ENCODE measurements at regions not wholly inside any gene's neighbourhood (a gene's known extent, or its start where the extent isn't known, plus 50 kb on each side); places are given as distances from the start of the nearest gene placed in this dataset.

DNA sequence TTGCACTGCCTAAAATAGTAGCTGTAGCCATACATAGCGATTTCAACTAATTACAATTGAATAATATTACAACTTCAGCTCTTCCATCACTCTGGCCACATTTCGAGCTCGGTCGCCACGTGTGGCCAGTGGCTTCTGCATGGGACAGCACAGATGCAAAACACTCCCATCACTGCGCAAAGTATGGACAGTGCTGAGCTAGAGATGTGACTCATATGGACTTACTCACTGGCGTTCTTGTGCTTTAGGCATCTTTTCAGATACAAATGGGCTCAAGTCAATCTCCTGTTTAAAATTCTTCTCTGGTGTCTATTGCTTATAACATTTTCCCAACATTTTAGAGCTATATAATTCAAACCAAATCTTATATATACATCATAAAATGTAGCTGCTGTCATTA lies 222.7 kb downstream of the ELAVL2 start:
- H3K4me2 ChIP-seq (ENCODE audit: low read depth, low read length, poor library complexity, severe bottlenecking) = no peak overlapping the region
- H3K4me3 ChIP-seq (ENCODE audit: insufficient read depth, low read length, poor library complexity, severe bottlenecking) = no peak overlapping the region
- H3K9me2 ChIP-seq (replicated peaks; ENCODE audit: insufficient read depth, low read length) = 0 out of 2 replicates have a peak, but pooled peaks cover 5% of the 10 kb centered on the region
- no peak overlapping the region for H2AFZ ChIP-seq (ENCODE audit: low read depth, low read length, severe bottlenecking)
- no peaks in the 10 kb centered on the region for H3K36me3 ChIP-seq (ENCODE audit: low read length)
- TF ChIP-seq, protein P1, sequence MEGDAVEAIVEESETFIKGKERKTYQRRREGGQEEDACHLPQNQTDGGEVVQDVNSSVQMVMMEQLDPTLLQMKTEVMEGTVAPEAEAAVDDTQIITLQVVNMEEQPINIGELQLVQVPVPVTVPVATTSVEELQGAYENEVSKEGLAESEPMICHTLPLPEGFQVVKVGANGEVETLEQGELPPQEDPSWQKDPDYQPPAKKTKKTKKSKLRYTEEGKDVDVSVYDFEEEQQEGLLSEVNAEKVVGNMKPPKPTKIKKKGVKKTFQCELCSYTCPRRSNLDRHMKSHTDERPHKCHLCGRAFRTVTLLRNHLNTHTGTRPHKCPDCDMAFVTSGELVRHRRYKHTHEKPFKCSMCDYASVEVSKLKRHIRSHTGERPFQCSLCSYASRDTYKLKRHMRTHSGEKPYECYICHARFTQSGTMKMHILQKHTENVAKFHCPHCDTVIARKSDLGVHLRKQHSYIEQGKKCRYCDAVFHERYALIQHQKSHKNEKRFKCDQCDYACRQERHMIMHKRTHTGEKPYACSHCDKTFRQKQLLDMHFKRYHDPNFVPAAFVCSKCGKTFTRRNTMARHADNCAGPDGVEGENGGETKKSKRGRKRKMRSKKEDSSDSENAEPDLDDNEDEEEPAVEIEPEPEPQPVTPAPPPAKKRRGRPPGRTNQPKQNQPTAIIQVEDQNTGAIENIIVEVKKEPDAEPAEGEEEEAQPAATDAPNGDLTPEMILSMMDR (IDR thresholded peaks at IDR 0.05; ENCODE audit: insufficient read depth, low read length, poor library complexity, severe bottlenecking) = no peak
- TF ChIP-seq EZH2phosphoT487 (conservative IDR thresholded peaks at IDR 0.05; ENCODE audit: low read length) = no peak
- H3K27me3 ChIP-seq (ENCODE audit: low read length) = no peaks in the 10 kb centered on the region
- H3K27ac ChIP-seq (ENCODE audit: low read depth, low read length) = no peak overlapping the region
- H3K9me3 ChIP-seq (ENCODE audit: insufficient read depth, low read length) = no peaks in the 10 kb centered on the region
- H3K9ac ChIP-seq (ENCODE audit: low read length) = no peak overlapping the region
- no peaks in the 10 kb centered on the region for H3F3A ChIP-seq (ENCODE audit: insufficient read depth)
- H3K79me2 ChIP-seq (ENCODE audit: insufficient read depth, low read length) = no peaks in the 10 kb centered on the region
- H4K20me1 ChIP-seq (ENCODE audit: low read depth, low read length) = no peaks in the 10 kb centered on the region

DNA sequence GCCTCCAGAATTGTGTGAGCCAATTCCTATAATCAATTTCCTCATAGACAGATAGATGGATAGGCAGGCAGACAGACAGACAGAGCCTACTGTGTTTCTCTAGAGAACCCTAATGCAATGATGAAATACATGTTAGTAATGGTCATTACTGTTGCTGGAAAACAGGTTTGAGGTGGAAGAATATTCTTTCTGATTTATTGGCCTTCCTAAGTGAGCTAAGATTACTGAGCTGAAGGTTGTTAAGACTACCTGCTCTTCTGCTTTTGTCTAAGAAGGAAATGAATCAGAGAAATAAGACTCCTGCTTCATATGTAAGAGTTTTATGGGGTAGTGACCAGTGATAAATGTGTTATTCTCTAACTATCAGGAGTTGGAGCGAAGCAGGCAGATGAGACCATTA lies 219.9 kb downstream of the ELAVL2 start:
- Histone ChIP-seq H3K4me3 (ENCODE audit: insufficient read depth, low read length, poor library complexity, severe bottlenecking) (no peak overlapping the region), H2AFZ (ENCODE audit: low read depth, low read length, severe bottlenecking) (no peak overlapping the region), H3K36me3 (ENCODE audit: low read length) (no peaks in the 10 kb centered on the region), H3K9me3 (ENCODE audit: insufficient read depth, low read length) (no peaks in the 10 kb centered on the region), H3K9ac (ENCODE audit: low read length) (no peak overlapping the region), H3K27me3 (ENCODE audit: low read length) (no peaks in the 10 kb centered on the region), H3K9me2 (replicated peaks; ENCODE audit: insufficient read depth, low read length) (0 out of 2 replicates have a peak, but pooled peaks cover 5% of the 10 kb centered on the region), H3F3A (ENCODE audit: insufficient read depth) (no peaks in the 10 kb centered on the region), H4K20me1 (ENCODE audit: low read depth, low read length) (no peaks in the 10 kb centered on the region), H3K27ac (ENCODE audit: low read depth, low read length) (no peak overlapping the region), H3K79me2 (ENCODE audit: insufficient read depth, low read length) (no peaks in the 10 kb centered on the region), H3K4me2 (ENCODE audit: low read depth, low read length, poor library complexity, severe bottlenecking) (no peak overlapping the region)
- TF ChIP-seq EZH2phosphoT487 (conservative IDR thresholded peaks at IDR 0.05; ENCODE audit: low read length) = no peak
- TF ChIP-seq, protein P1 (IDR thresholded peaks at IDR 0.05; ENCODE audit: insufficient read depth, low read length, poor library complexity, severe bottlenecking) = no peak

DNA sequence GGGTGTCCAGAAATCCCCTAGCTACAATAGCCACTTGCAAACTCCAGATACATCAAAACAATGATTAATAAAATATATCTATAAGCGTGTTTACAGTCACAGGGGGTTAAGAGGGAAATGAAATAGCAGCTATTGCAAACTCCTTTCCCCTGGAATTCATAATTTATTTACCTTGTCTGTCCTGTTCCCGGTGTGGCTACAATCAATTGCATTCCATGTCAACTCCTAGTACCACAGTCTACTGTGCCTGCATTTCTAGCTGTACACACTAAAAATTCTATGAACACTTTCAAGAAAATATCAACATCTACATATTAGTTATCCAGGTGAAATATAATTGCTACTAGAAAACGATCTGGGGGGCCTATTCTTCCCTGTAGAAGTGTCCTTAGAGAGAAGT lies 217.6 kb downstream of the ELAVL2 start:
- Histone ChIP-seq H3K9me2 (replicated peaks; ENCODE audit: insufficient read depth, low read length) (0 out of 2 replicates have a peak, but pooled peaks cover 1% of the 10 kb centered on the region), H3K4me3 (ENCODE audit: insufficient read depth, low read length, poor library complexity, severe bottlenecking) (no peak overlapping the region), H3K36me3 (ENCODE audit: low read length) (no peaks in the 10 kb centered on the region), H3K27ac (ENCODE audit: low read depth, low read length) (no peak overlapping the region), H2AFZ (ENCODE audit: low read depth, low read length, severe bottlenecking) (no peak overlapping the region), H3K4me2 (ENCODE audit: low read depth, low read length, poor library complexity, severe bottlenecking) (no peak overlapping the region), H4K20me1 (ENCODE audit: low read depth, low read length) (no peaks in the 10 kb centered on the region), H3K79me2 (ENCODE audit: insufficient read depth, low read length) (no peaks in the 10 kb centered on the region), H3K9ac (ENCODE audit: low read length) (no peak overlapping the region), H3F3A (ENCODE audit: insufficient read depth) (no peaks in the 10 kb centered on the region), H3K9me3 (ENCODE audit: insufficient read depth, low read length) (no peaks in the 10 kb centered on the region), H3K27me3 (ENCODE audit: low read length) (no peaks in the 10 kb centered on the region)
- no peak for TF ChIP-seq EZH2phosphoT487 (conservative IDR thresholded peaks at IDR 0.05; ENCODE audit: low read length)
- TF ChIP-seq, protein P1 (IDR thresholded peaks at IDR 0.05; ENCODE audit: insufficient read depth, low read length, poor library complexity, severe bottlenecking) = no peak

All from SU-DHL-6 (cell line).